ENCODE measurements at regions not wholly inside any gene's neighbourhood (a gene's known extent, or its start where the extent isn't known, plus 50 kb on each side); places are given as distances from the start of the nearest gene placed in this dataset.

GRCh38 chr20:11550657-11551338 is 366.9 kb upstream of the BTBD3 start:
- no peak for DNase-seq

- DNase-seq: no peak
Measured at GRCh38 chr20:11551479-11551878, 366.2 kb upstream of the BTBD3 start.

GRCh38 chr20:11553603-11554002 is 364.1 kb upstream of the BTBD3 start:
- no peak for DNase-seq

DNA sequence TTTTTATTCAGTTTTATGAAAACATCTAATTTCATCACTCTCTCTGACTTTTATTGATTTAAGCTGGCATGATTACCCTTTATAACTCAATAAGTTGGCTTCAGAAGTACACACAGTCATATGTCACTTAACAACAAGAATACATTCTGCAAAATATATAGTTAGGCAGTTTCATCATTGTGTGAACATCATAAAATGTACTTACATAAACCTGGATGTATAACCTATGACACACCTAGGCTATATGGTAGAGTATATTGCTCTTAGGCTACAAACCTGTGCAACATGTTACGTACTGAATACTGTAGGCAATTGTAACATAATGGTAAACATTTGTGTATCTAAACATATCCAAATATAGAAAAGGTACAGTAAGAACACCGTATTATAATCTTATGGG is 362.2 kb upstream of the BTBD3 start:
- DNase-seq: no peak

GRCh38 chr20:11556410-11556809 is 361.3 kb upstream of the BTBD3 start:
- no peak for DNase-seq

DNA sequence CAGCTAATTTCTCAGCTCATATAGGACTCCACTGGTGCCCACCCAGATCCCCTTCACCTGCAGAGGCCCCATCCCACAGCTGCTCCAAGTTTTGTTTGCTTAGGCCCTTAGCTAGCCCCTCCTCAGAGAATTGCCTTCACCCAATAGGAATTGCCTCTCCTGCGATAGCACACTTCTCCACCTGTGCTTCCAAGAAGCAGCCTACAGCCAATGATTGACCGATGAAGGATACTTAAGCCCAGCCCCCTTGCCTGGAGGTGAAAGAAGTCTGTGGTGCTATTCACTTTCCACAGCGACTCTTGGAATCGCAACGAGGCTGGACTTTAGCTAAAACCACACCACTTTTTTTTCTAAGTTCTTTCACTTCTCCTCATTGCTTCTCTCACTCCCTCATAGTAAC is 353.2 kb upstream of the BTBD3 start:
- no peak for DNase-seq

DNA sequence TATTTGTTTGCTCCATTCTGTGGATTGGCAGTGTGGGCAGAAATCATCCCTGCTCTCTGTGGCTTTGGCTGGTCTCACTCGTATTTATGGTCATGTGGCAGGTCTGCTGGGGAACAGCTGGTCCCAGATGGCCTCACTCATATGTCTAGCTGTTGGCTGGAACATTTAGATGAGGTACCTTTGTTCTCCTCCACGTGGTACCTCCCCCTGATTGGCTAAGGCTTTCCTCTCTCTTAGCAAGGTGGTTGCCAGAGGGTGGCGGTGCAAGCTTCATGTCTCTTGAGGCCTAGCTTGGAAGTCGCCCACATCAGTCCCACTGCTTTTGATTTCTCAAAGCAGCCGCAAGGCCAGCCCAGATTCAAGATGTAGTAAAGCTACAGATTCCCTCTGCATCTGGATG is 348.5 kb upstream of the BTBD3 start:
- no peak for DNase-seq

- DNase-seq: no peak
Measured at GRCh38 chr20:11573507-11573906, 344.2 kb upstream of the BTBD3 start.

GRCh38 chr20:11581271-11581670 is 336.4 kb upstream of the BTBD3 start:
- no peak for DNase-seq

- no peak for DNase-seq
Measured at GRCh38 chr20:11582060-11582459, 335.6 kb upstream of the BTBD3 start.

DNA sequence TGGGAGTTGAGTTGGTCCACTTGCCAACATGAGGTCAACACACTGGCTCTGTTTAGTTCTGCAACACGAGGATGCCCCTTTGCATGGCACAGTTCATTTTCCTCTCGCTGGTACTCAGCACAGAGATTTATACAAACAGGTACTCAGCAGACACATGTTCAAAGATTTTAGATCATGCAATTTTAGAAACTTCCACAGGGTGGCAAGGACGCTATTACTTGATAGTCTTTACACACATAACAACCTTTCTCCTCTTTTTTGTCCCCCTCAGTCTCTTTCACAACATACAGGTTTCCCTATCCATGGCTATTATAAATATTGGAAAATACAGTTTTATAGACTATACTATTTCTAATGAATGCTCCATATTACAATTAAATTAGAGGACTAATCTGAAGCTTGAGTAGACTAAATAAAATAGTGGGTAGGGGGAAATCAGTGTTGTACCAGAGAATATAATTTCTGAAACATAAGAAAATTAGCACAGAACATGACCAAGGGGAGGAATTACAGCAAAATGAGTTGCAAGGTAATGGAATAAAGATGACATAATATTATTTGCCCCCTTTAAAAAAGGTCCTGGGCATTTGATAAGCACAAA is 331.8 kb upstream of the BTBD3 start:
- DNase-seq: peak; percentile 22

- DNase-seq: no peak
Measured at GRCh38 chr20:11588875-11589274, 328.8 kb upstream of the BTBD3 start.

GRCh38 chr20:11591965-11592364 is 325.7 kb upstream of the BTBD3 start:
- no peak for DNase-seq

- no peak for DNase-seq
Measured at GRCh38 chr20:11604339-11604738, 313.4 kb upstream of the BTBD3 start.

- no peak for DNase-seq
Measured at GRCh38 chr20:11607047-11607446, 310.6 kb upstream of the BTBD3 start.

DNA sequence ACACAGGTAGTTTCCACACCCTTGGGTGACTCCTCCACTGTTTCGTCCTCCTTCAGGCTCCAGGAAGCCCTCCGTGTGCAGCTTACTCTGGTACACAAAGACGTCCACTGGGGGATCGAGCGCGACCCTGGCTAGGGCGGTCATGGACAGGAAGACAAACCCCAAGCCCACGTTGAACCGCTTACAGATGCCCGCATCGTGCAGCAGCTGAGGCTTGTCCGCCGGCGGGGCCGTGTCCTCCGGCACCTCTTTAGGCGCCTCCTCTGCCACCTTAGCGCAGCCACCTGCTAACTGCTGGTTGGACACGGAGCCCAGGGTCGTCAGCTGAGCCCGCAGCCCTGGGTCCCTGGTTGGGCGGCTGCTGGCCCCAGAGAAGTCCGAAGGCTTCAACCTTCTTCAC is 309.0 kb upstream of the BTBD3 start:
- no peak for DNase-seq

DNA sequence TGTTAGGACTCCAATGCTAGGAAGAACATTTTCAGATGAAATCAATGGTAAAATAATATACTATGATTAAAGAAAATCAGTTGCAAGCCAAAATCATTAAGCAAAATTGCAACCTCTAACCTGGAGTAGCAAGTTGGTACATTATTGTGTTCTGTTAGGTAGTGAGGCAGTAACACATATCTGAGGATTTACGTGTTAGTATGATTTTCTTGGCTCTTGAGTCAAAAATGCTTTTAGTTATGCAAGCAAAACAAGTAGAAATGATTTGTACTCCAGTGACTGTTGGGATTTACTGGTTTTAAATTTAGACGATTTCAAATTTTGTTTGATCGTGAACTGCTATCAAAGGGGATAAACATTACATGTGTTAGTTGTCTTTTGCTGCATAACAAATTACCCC is 293.0 kb upstream of the BTBD3 start:
- DNase-seq: no peak

DNA sequence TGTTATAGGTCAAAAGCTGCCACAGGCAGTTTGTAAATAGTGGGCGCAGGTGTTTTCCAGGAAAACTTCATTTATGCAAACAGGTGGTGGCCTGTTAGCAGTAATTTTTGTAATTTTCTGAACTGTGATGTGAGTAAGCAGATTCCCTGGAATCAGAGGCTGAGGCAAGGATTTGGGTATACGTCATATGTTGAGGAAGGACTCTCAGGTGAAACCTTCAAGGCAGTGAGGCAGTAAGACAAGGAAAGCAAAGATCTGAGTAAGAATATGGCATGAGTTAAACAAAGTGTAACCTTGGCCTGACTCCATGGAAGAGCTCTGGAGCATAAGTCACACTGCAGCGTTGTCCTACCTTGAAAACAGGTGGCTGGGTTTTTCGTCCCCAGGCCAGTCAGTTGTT is 291.1 kb upstream of the BTBD3 start:
- DNase-seq: no peak

DNA sequence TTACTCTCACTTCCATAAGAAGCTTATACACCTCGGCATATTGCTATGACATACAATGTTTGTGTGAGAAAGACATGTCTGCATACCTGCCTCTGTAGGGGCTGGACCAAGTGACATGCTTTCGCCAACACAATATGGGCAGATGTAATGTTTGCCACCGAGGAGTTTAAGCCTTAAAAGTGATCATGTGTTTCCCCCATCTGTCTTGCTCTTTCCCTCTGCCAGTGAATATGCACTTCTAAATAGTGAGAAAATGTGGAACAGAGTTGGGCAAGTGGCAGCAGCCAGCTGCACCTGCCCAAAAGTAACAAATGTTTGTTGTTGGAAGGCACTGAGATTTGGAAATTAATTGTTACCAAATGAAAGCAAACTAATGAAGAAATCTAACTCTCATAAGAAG is 274.8 kb upstream of the BTBD3 start:
- DNase-seq: no peak

GRCh38 chr20:11646359-11646758 is 271.3 kb upstream of the BTBD3 start:
- no peak for DNase-seq

GRCh38 chr20:11650566-11650965 is 267.1 kb upstream of the BTBD3 start:
- no peak for DNase-seq

GRCh38 chr20:11651138-11651537 is 266.6 kb upstream of the BTBD3 start:
- no peak for DNase-seq

GRCh38 chr20:11651647-11652046 is 266.0 kb upstream of the BTBD3 start:
- DNase-seq: no peak

- no peak for DNase-seq
Measured at GRCh38 chr20:11652128-11652527, 265.6 kb upstream of the BTBD3 start.

DNA sequence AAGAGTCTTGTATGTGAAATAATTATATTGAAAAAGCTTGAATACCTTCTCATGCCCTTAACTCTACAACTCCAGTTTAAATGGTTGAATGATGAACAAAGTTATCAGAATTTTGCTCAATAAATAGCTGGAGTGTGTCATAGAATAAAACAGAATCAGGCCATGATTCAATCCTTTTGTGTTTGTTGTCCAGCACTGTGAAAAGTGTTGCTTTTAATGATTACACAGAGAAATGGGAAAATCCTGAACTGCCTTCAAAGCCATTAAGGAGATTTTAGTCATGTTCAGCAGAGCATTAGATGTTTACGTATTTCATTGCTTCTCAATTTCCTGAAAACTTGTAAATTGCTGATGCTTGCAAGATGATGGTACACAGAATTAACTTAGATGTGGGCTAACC is 262.9 kb upstream of the BTBD3 start:
- no peak for DNase-seq

All from NCI-H1105 (cell line).